BJ (cell line): ENCODE measurements at regions not wholly inside any gene's neighbourhood (a gene's known extent, or its start where the extent isn't known, plus 50 kb on each side); places are given as distances from the start of the nearest gene placed in this dataset.

Experiments used
- CTCF ChIA-PET: fragments of 350-600 bp; formaldehyde crosslinking; extraction: SDS; loops from one replicate; lab custom pipeline; 2021; ENCODE audit warnings: antibody characterized with exemption, inconsistent platforms; lab: Yijun Ruan, JAX
- POLR2A ChIA-PET: fragments of 300-600 bp; sonication (Branson Sonifier 250); formaldehyde crosslinking; extraction: SDS; loops from one replicate; lab custom pipeline; 2021; ENCODE audit warnings: antibody characterized with exemption; lab: Charles Lee
- DNase-seq: peaks from one replicate; pipeline ENCODE4 v3.0.0-alpha.2; 2011; ENCODE audit warnings: low read depth
- H3K27me3 ChIP-seq: 2 replicates; pipeline ENCODE4 v1.6.0; 2011; ENCODE audit warnings: low read length; ENCODE audit not compliant: control insufficient read depth, insufficient read depth
- H3K36me3 ChIP-seq: 2 replicates; pipeline ENCODE4 v1.5.1; 2011; ENCODE audit warnings: low read length; ENCODE audit not compliant: control insufficient read depth, insufficient read depth
- H3K4me3 ChIP-seq: 2 replicates; pipeline ENCODE4 v1.5.1; 2011; ENCODE audit warnings: low read depth, mild to moderate bottlenecking, control low read depth, low read length
- TF ChIP-seq, protein P1 (sequence below): IDR thresholded peaks from 2 replicates; pipeline ENCODE4 v1.5.1; 2011; ENCODE audit warnings: low read depth, mild to moderate bottlenecking, control low read depth, inconsistent platforms, low read length, moderate library complexity; ENCODE audit not compliant: insufficient read depth

DNA sequence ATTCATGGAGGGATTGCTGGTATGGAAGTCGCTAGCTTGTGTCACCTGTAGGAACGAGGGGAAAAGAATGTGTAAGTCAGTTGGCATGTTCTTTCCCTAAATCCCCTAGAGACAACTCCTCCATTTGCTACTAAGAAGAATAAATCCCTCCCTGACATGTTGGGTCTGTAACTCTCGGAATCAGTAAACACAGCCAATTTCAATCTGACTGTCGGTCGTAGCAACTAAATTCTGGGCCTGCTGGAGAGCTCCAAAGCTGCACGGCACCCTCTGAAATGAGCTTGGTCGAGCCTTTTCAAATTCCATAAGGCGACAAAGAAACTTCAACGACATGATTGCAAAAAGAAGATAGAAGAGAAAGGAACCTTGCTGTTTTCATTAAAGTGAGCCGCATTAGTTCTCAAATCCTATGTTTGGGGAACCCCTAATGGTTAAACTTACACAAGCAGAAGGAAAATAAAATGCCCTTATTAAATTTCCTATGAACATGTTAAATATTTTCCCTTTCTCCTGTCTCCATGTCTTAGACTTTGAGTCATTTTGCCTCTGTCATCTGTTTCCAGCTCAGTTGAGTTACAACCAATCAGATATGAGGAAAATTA lies 735.8 kb upstream of the WWC1 start:
- Histone ChIP-seq H3K4me3 (no peak overlapping the region), H3K36me3 (no peaks in the 10 kb centered on the region), H3K27me3 (no peaks in the 10 kb centered on the region)
- no peak for DNase-seq
- TF ChIP-seq, protein P1, sequence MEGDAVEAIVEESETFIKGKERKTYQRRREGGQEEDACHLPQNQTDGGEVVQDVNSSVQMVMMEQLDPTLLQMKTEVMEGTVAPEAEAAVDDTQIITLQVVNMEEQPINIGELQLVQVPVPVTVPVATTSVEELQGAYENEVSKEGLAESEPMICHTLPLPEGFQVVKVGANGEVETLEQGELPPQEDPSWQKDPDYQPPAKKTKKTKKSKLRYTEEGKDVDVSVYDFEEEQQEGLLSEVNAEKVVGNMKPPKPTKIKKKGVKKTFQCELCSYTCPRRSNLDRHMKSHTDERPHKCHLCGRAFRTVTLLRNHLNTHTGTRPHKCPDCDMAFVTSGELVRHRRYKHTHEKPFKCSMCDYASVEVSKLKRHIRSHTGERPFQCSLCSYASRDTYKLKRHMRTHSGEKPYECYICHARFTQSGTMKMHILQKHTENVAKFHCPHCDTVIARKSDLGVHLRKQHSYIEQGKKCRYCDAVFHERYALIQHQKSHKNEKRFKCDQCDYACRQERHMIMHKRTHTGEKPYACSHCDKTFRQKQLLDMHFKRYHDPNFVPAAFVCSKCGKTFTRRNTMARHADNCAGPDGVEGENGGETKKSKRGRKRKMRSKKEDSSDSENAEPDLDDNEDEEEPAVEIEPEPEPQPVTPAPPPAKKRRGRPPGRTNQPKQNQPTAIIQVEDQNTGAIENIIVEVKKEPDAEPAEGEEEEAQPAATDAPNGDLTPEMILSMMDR = no peak
- ChIA-PET POLR2A (no interaction called here), CTCF (no interaction called here)

DNA sequence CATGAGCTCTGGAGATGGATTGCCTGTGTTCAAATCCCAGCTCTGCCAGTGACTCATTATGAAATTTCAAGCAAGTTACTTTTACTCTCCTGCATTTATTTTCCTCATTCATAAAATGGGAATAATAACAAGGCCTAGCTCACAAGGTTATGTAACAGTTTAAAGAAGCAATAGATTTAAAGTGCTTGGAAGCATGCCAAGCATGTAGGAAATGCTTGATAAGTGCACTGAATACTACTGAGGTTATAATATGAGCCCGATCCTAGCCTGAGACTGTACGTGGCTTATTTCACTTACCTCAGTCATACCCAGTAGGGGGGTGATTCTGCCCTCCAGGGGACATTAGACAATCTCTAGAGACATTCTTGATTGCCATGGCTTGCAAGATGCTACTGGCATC lies 734.1 kb upstream of the WWC1 start:
- POLR2A ChIA-PET = no interaction called here
- Histone ChIP-seq H3K36me3 (no peaks in the 10 kb centered on the region), H3K27me3 (no peaks in the 10 kb centered on the region), H3K4me3 (no peak overlapping the region)
- TF ChIP-seq, protein P1 = no peak
- DNase-seq = no peak
- CTCF ChIA-PET = interaction anchor here (0.7 kb wide), 1 partner anchor 191 kb away, joined by 3 read pairs; no protein-coding TSS in a partner anchor

DNA sequence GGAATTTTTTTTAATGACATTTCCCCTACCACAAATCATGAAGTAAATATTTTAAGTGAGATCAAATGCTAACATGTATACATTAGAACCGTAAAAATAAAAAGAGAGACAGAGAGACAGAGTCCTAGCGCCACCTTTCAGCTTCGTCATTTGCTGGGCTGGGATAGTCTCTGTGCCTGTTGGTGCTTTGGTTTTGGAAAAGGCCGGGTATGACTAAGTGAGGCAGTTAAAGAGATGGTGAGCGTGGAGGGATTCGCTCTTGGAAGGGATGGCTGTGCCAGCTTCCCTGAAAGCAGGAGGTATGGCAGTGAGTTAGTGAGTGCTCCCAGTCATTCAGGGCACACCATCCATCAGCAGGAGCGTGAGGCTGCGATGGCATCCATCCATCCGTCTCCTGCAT lies 729.6 kb upstream of the WWC1 start:
- TF ChIP-seq, protein P1 = no peak
- Histone ChIP-seq H3K4me3 (no peak overlapping the region), H3K36me3 (no peaks in the 10 kb centered on the region), H3K27me3 (no peaks in the 10 kb centered on the region; the same call in 1 of the 2 replicates)
- CTCF ChIA-PET = no interaction called here
- DNase-seq = no peak
- POLR2A ChIA-PET = no interaction called here

DNA sequence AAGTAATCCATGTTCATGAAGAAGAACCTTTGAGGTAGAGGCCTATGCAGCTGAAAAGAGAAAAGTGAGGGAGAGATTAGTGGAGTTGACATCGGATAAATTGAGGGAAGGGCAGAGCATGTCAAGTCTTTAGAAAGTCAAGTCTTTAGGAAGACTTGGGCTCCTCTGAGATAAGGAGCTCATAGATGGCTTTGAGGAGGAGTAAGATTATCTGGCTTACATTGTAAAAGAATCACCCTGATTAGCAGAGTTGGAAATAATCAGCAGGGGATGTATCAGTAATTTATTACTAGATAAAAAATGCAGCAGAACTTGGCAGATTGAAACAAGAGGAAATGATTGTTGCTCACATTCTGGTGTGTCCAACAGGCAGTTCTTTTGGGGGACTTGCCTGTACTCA lies 727.2 kb upstream of the WWC1 start:
- POLR2A ChIA-PET = no interaction called here
- no peak for DNase-seq

DNA sequence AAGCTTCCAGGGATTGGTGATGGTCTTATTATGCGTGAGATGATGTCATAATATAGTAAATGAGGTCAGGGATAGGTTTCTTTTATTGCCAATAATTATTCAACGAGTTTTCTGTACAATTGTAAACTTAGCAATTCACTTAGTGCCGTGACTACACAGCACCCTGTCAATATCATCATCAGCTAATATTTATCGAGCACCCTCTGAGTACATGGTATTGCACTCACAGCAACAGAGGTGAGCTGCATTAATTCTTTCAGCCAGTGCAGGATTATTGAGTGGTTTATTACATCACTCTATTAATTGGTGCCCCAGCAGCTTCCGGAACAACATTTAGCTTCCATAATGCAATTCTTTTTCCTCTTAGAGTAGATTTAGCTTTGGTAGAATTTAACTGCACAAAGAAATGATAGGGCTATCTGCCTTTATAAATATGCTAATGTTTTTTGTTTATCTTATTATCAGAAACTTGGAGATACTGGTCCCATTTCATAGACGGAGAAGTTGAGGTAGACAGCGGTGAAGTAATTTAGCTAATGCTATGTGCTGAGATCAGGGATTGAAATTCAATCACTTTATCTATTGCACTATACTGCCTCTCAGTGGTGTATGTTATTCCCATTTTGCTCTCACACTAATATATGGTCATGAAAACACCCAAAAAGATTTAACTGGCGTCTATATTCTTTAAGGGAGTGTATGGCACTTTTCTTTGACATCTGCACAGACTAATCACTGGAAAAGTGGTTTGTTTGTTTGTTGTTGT lies 726.1 kb upstream of the WWC1 start:
- DNase-seq = no peak
- POLR2A ChIA-PET = no interaction called here
- Histone ChIP-seq H3K36me3 (no peaks in the 10 kb centered on the region), H3K27me3 (no peaks in the 10 kb centered on the region; the same call in 1 of the 2 replicates), H3K4me3 (no peak overlapping the region)
- TF ChIP-seq, protein P1 = peak; percentile 36
- CTCF ChIA-PET = interaction anchor here (0.6 to 1.6 kb wide), 7 partner anchors 8 to 1808 kb away, joined by 3 to 6 read pairs (median 4); no protein-coding TSS in a partner anchor

More for the DNA sequence above, 727.2 kb upstream of the WWC1 start:
- no peak overlapping the region for H3K4me3 ChIP-seq
- H3K27me3 ChIP-seq = no peaks in the 10 kb centered on the region; the same call in 1 of the 2 replicates
- H3K36me3 ChIP-seq = no peaks in the 10 kb centered on the region
- CTCF ChIA-PET = interaction anchor here (1.5 kb wide), 1 partner anchor 9 kb away, joined by 3 read pairs; no protein-coding TSS in a partner anchor
- TF ChIP-seq, protein P1 = no peak
